Stimulated activated CD8-positive, alpha-beta memory T cell treated with anti-CD3 and anti-CD28 coated beads, Interleukin-4, amount 100 ng/mL, for 1 hour (primary cell): ENCODE measurements at regions not wholly inside any gene's neighbourhood (a gene's known extent, or its start where the extent isn't known, plus 50 kb on each side); places are given as distances from the start of the nearest gene placed in this dataset.
"Not testable (repeated sequence)": the region's sequence is repeated elsewhere in the genome, so short reads cannot be mapped to it uniquely, and the experiment has no call there.

Experiments
- DNase-seq, 2 donors: peaks; one replicate each; pipeline ENCODE4 v3.0.0-alpha.2; 2020; ENCODE audit warnings: low read depth in 2 of 2, low spot score in 1 of 2

GRCh38 chr13:58879114-58879513 is 1247.6 kb downstream of the PCDH17 start:
- DNase-seq: no peak

- no peak for DNase-seq
These were observed 1251.0 kb downstream of the PCDH17 start for GRCh38 chr13:58882516-58882915.

- no peak for DNase-seq
These were observed 1251.9 kb downstream of the PCDH17 start for GRCh38 chr13:58883405-58883804.

- no peak for DNase-seq
These were observed 1253.0 kb downstream of the PCDH17 start for GRCh38 chr13:58884353-58885209.

- DNase-seq: no peak
These were observed 1257.9 kb downstream of the PCDH17 start for GRCh38 chr13:58889474-58889873.

GRCh38 chr13:58893396-58893795 is 1261.9 kb downstream of the PCDH17 start:
- no peak for DNase-seq

- no peak for DNase-seq
These were observed 1257.3 kb downstream of the DIAPH3 start for GRCh38 chr13:58906329-58907007.

- no peak for DNase-seq
These were observed 1256.4 kb downstream of the DIAPH3 start for GRCh38 chr13:58907347-58907746.

GRCh38 chr13:58908019-58908679 is 1255.6 kb downstream of the DIAPH3 start:
- DNase-seq: no peak

GRCh38 chr13:58919551-58919950 is 1244.2 kb downstream of the DIAPH3 start:
- DNase-seq: no peak

GRCh38 chr13:58921129-58921528 is 1242.6 kb downstream of the DIAPH3 start:
- DNase-seq: no peak

GRCh38 chr13:58926858-58927257 is 1236.9 kb downstream of the DIAPH3 start:
- no peak for DNase-seq

GRCh38 chr13:58933475-58933874 is 1230.3 kb downstream of the DIAPH3 start:
- no peak for DNase-seq

- DNase-seq: no peak
These were observed 1228.0 kb downstream of the DIAPH3 start for GRCh38 chr13:58935689-58936088.

GRCh38 chr13:58946274-58946673 is 1217.5 kb downstream of the DIAPH3 start:
- DNase-seq: no peak

- DNase-seq: no peak
These were observed 1214.1 kb downstream of the DIAPH3 start for GRCh38 chr13:58949646-58950045.

- DNase-seq: no peak
These were observed 1212.8 kb downstream of the DIAPH3 start for GRCh38 chr13:58950911-58951310.

- no peak for DNase-seq
These were observed 1210.1 kb downstream of the DIAPH3 start for GRCh38 chr13:58953638-58954037.

- DNase-seq: no peak
These were observed 1208.0 kb downstream of the DIAPH3 start for GRCh38 chr13:58955546-58956385.

- not testable (repeated sequence) for DNase-seq
These were observed 1205.6 kb downstream of the DIAPH3 start for GRCh38 chr13:58958097-58958496.

GRCh38 chr13:58960888-58961287 is 1202.8 kb downstream of the DIAPH3 start:
- no peak for DNase-seq
